ENCODE measurements at regions not wholly inside any gene's neighbourhood (a gene's known extent, or its start where the extent isn't known, plus 50 kb on each side); places are given as distances from the start of the nearest gene placed in this dataset.

- peak; percentile 83 for DNase-seq
These were observed 206.2 kb upstream of the RGS6 start for GRCh38 chr14:71725922-71726579.

- DNase-seq, result no peak
These were observed 205.6 kb upstream of the RGS6 start for GRCh38 chr14:71726580-71727021.

GRCh38 chr14:71728386-71728785, 203.8 kb upstream of the RGS6 start:
- no peak for DNase-seq

GRCh38 chr14:71729596-71729995, 202.6 kb upstream of the RGS6 start:
- DNase-seq, result no peak

GRCh38 chr14:71730471-71730870, 201.8 kb upstream of the RGS6 start:
- DNase-seq, result peak; percentile 47

- no peak for DNase-seq
These were observed 201.1 kb upstream of the RGS6 start for GRCh38 chr14:71731096-71731495.

- no peak for DNase-seq
These were observed 198.9 kb upstream of the RGS6 start for GRCh38 chr14:71733210-71733883.

- DNase-seq, result no peak
These were observed 198.2 kb upstream of the RGS6 start for GRCh38 chr14:71734076-71734475.

GRCh38 chr14:71734885-71735284, 197.3 kb upstream of the RGS6 start:
- no peak for DNase-seq

- no peak for DNase-seq
These were observed 194.5 kb upstream of the RGS6 start for GRCh38 chr14:71737760-71738159.

GRCh38 chr14:71739273-71739990, 192.8 kb upstream of the RGS6 start:
- DNase-seq, result no peak

- DNase-seq, result no peak
These were observed 191.0 kb upstream of the RGS6 start for GRCh38 chr14:71741241-71741640.

- DNase-seq, result no peak
These were observed 189.7 kb upstream of the RGS6 start for GRCh38 chr14:71742485-71742884.

- DNase-seq, result no peak
These were observed 187.2 kb upstream of the RGS6 start for GRCh38 chr14:71745072-71745471.

GRCh38 chr14:71748196-71748595, 184.0 kb upstream of the RGS6 start:
- no peak for DNase-seq

GRCh38 chr14:71749613-71750238, 182.5 kb upstream of the RGS6 start:
- peak; percentile 42 for DNase-seq

GRCh38 chr14:71751264-71751663, 181.0 kb upstream of the RGS6 start:
- DNase-seq, result no peak

- DNase-seq, result no peak
These were observed 180.0 kb upstream of the RGS6 start for GRCh38 chr14:71752111-71752738.

- peak; percentile 38 for DNase-seq
These were observed 179.0 kb upstream of the RGS6 start for GRCh38 chr14:71753126-71753830.

- DNase-seq, result no peak
These were observed 178.3 kb upstream of the RGS6 start for GRCh38 chr14:71753976-71754375.

- no peak for DNase-seq
These were observed 177.7 kb upstream of the RGS6 start for GRCh38 chr14:71754422-71755095.
